ENCODE measurements at regions not wholly inside any gene's neighbourhood (a gene's known extent, or its start where the extent isn't known, plus 50 kb on each side); places are given as distances from the start of the nearest gene placed in this dataset.
A peak's percentile ranks its signal among the peaks of the same experiment; 100 is the strongest.

- no peak for TF ChIP-seq USF2 (IDR thresholded peaks at IDR 0.05; ENCODE audit: borderline replicate concordance, low read depth, low read length)
- no peak for TF ChIP-seq RFX5 (IDR thresholded peaks at IDR 0.05; ENCODE audit: low read length)
- TF ChIP-seq PBX3 (IDR thresholded peaks at IDR 0.05) = peak; percentile 60
- TF ChIP-seq TCF12 (IDR thresholded peaks at IDR 0.05) = peak; percentile 42; the same call in 1 of the 2 replicates
- no peak for TF ChIP-seq TAF1 (IDR thresholded peaks at IDR 0.05; ENCODE audit: borderline replicate concordance, low read depth, low read length)
- no peak; the same call in 1 of the 2 replicates for TF ChIP-seq FOSL2 (IDR thresholded peaks at IDR 0.05; ENCODE audit: borderline replicate concordance, low read depth)
- TF ChIP-seq TEAD4 (IDR thresholded peaks at IDR 0.05; ENCODE audit: borderline replicate concordance, insufficient read depth) = peak; percentile 34; the same call in 1 of the 2 replicates
- TF ChIP-seq ELF1 (IDR thresholded peaks at IDR 0.05) = no peak
- no peak for TF ChIP-seq EZH2phosphoT487 (IDR thresholded peaks at IDR 0.05; ENCODE audit: borderline replicate concordance, low read depth)
- TF ChIP-seq SMC3 (IDR thresholded peaks at IDR 0.05; ENCODE audit: low read depth, low read length) = no peak
- no peak for TF ChIP-seq MAX (IDR thresholded peaks at IDR 0.05; ENCODE audit: low read depth)
- TF ChIP-seq, protein P1, sequence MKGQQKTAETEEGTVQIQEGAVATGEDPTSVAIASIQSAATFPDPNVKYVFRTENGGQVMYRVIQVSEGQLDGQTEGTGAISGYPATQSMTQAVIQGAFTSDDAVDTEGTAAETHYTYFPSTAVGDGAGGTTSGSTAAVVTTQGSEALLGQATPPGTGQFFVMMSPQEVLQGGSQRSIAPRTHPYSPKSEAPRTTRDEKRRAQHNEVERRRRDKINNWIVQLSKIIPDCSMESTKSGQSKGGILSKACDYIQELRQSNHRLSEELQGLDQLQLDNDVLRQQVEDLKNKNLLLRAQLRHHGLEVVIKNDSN (IDR thresholded peaks at IDR 0.05; ENCODE audit: borderline replicate concordance, low read depth) = no peak
- no peak; a peak in 1 of 4 replicates for TF ChIP-seq EP300 (IDR thresholded peaks at IDR 0.05; ENCODE audit: borderline replicate concordance in 1 of 2, low read depth in 1 of 2, low read length in 1 of 2)
- peak; percentile 60; the same call in 1 of the 2 replicates for TF ChIP-seq MEF2A (IDR thresholded peaks at IDR 0.05; ENCODE audit: borderline replicate concordance, low read depth)
- TF ChIP-seq IRF3 (IDR thresholded peaks at IDR 0.05; ENCODE audit: low read depth, low read length) = no peak
- TF ChIP-seq JUND (IDR thresholded peaks at IDR 0.05) = peak; percentile 38
- TF ChIP-seq RCOR1 (IDR thresholded peaks at IDR 0.05; ENCODE audit: low read length) = no peak
Observed at GRCh38 chr12:25352083-25352918, 101.6 kb upstream of the KRAS start (continued).

DNA sequence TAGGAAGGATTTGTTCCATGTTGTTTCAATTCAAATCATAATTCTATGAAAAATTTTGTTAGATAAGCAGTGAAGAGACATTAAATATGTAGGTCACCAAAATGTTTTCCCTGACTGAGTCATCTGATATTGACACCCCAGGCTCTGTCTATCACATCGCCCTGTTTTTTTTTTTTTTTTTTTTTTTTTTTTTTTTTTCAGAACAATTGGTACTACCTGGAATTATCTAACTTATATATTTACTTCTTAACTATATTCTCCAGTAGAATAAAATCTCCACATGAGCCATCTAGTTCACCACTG, 97.8 kb upstream of the KRAS start:
- ChIA-PET CTCF (interaction anchor here (1.0 to 1.7 kb wide), 4 partner anchors 14 to 107 kb away, joined by 3 to 7 read pairs (median 4); no protein-coding TSS in a partner anchor), POLR2A (no interaction called here)
- Histone ChIP-seq H3K4me3 (ENCODE audit: low read depth in 2 of 2, low read length in 1 of 2) (no peak overlapping the region), H3K36me3 (replicated peaks in 1 of 2; ENCODE audit: control insufficient read depth in 1 of 2, insufficient read depth in 2 of 2, low read length in 1 of 2) (no peaks in the 10 kb centered on the region), H3K27me3 (ENCODE audit: insufficient read depth) (no peaks in the 10 kb centered on the region), H3K27ac (ENCODE audit: low read depth in 2 of 2, low read length in 1 of 2) (no peak overlapping the region), H3K9me2 (no peaks in the 10 kb centered on the region), H3F3A (replicated peaks; ENCODE audit: insufficient read depth) (peaks cover 34% of the 10 kb centered on the region), H2AFZ (ENCODE audit: low read depth) (no peak overlapping the region), H3K9ac (no peak overlapping the region), H3K4me2 (no peak overlapping the region), H3K79me2 (ENCODE audit: insufficient read depth) (no peaks in the 10 kb centered on the region), H4K20me1 (ENCODE audit: insufficient read depth) (no peaks in the 10 kb centered on the region), H3K4me1 (ENCODE audit: control insufficient read depth in 1 of 2, insufficient read depth in 2 of 2, low read depth in 1 of 2, low read length in 1 of 2) (no peaks in the 10 kb centered on the region; a peak in 1 of 4 replicates), H3K9me3 (no peaks in the 10 kb centered on the region)
- peak; percentile 56 for DNase-seq
- WGBS (ENCODE audit: low lambda C conversion rate) = 27% methylated on average over 1 of the region's 1 CpG
- TF ChIP-seq TAF1 (IDR thresholded peaks at IDR 0.05; ENCODE audit: borderline replicate concordance, low read depth, low read length) = no peak
- no peak for TF ChIP-seq GATA2 (CRISPR knock-in tag; IDR thresholded peaks at IDR 0.05)
- TF ChIP-seq TEAD4 (IDR thresholded peaks at IDR 0.05; ENCODE audit: borderline replicate concordance, insufficient read depth) = no peak; the same call in 1 of the 2 replicates
- TF ChIP-seq, protein P2, sequence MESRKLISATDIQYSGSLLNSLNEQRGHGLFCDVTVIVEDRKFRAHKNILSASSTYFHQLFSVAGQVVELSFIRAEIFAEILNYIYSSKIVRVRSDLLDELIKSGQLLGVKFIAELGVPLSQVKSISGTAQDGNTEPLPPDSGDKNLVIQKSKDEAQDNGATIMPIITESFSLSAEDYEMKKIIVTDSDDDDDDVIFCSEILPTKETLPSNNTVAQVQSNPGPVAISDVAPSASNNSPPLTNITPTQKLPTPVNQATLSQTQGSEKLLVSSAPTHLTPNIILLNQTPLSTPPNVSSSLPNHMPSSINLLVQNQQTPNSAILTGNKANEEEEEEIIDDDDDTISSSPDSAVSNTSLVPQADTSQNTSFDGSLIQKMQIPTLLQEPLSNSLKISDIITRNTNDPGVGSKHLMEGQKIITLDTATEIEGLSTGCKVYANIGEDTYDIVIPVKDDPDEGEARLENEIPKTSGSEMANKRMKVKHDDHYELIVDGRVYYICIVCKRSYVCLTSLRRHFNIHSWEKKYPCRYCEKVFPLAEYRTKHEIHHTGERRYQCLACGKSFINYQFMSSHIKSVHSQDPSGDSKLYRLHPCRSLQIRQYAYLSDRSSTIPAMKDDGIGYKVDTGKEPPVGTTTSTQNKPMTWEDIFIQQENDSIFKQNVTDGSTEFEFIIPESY (IDR thresholded peaks at IDR 0.05; ENCODE audit: borderline replicate concordance, low read depth) = no peak
- TF ChIP-seq ELF1 (IDR thresholded peaks at IDR 0.05) = no peak
- TF ChIP-seq, protein P3, sequence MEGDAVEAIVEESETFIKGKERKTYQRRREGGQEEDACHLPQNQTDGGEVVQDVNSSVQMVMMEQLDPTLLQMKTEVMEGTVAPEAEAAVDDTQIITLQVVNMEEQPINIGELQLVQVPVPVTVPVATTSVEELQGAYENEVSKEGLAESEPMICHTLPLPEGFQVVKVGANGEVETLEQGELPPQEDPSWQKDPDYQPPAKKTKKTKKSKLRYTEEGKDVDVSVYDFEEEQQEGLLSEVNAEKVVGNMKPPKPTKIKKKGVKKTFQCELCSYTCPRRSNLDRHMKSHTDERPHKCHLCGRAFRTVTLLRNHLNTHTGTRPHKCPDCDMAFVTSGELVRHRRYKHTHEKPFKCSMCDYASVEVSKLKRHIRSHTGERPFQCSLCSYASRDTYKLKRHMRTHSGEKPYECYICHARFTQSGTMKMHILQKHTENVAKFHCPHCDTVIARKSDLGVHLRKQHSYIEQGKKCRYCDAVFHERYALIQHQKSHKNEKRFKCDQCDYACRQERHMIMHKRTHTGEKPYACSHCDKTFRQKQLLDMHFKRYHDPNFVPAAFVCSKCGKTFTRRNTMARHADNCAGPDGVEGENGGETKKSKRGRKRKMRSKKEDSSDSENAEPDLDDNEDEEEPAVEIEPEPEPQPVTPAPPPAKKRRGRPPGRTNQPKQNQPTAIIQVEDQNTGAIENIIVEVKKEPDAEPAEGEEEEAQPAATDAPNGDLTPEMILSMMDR (IDR thresholded peaks at IDR 0.05) = no peak
- TF ChIP-seq SMC3 (IDR thresholded peaks at IDR 0.05; ENCODE audit: low read depth, low read length) = no peak
- TF ChIP-seq GABPA (IDR thresholded peaks at IDR 0.05; ENCODE audit: low read depth) = no peak
- TF ChIP-seq CHD2 (IDR thresholded peaks at IDR 0.05; ENCODE audit: low read length, partially characterized antibody) = no peak
- no peak for TF ChIP-seq FOXM1 (IDR thresholded peaks at IDR 0.05; ENCODE audit: low read depth)
- TF ChIP-seq TCF12 (IDR thresholded peaks at IDR 0.05) = no peak; the same call in 1 of the 2 replicates

All from SK-N-SH (cell line).